Stimulated activated CD8-positive, alpha-beta memory T cell treated with anti-CD3 and anti-CD28 coated beads, Interleukin-15, amount 100 ng/mL, for 4 hours (primary cell): ENCODE measurements at regions not wholly inside any gene's neighbourhood (a gene's known extent, or its start where the extent isn't known, plus 50 kb on each side); places are given as distances from the start of the nearest gene placed in this dataset.
A peak's percentile ranks its signal among the peaks of the same experiment; 100 is the strongest.
"Not testable (repeated sequence)": the region's sequence is repeated elsewhere in the genome, so short reads cannot be mapped to it uniquely, and the experiment has no call there.

Experiments used
- DNase-seq, 2 donors: peaks; one replicate each; pipeline ENCODE4 v3.0.0-alpha.2; 2020; ENCODE audit warnings: low read depth in 2 of 2

DNA sequence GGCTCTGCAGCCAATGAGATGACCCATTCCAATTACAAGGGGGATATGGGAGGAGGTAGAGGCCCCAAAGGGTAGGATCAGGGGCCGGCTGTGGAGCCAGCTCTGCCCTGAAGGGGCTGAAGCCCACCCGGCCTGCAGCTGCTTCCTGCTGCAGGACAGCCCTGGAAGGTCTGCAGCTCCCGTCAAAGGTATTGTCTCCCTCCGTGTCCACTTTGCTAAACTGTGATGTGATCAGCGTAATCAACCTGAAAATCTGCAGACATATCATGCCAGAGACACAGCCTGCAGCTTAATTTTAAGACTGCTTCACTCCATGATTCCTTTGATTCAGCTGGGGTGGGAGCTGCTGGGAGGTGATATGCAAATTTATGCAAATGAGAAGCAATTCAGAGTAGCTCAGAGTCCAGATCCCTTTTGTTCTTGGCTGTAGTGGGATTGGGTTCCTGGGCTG is 90.7 kb downstream of the GADD45G start:
- DNase-seq: no peak

DNA sequence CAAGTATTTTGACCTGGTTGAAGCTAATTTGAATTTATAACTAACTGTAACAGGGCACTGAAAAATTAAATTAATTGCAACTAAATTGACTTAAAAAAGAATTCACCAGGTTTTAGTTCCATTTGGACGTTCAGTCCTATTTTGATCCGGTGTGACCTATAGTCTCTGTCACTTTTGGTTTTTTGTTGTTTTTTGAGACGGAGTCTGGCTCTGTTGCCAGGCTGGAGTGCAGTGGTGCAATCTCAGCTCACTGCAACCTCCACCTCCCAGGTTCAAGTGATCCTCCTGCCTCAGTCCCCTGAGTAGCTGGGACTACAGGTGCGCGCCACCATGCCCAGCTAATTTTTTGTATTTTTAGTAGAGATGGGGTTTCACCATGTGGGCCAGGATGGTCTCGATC is 91.2 kb downstream of the GADD45G start:
- DNase-seq: not testable (repeated sequence)

DNA sequence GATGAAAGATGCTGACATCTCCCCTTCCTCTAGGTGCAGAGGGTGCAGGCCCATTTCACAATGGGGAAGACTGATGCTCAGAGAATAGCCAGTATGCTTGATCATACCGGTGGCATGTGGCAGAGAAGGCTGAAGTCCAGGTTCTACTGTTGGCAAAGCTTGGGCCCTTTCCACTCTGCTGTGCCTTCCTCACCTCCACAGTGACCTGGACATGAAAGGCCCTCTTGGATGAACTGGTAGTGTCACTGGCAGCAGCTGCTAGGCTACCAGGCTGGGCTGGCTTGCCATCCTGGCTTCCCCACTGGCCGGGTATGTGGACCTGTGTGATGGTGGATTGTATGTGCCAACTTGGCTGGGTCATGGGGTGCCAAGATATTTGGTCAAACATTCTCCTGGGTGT is 92.0 kb downstream of the GADD45G start:
- DNase-seq: no peak

DNA sequence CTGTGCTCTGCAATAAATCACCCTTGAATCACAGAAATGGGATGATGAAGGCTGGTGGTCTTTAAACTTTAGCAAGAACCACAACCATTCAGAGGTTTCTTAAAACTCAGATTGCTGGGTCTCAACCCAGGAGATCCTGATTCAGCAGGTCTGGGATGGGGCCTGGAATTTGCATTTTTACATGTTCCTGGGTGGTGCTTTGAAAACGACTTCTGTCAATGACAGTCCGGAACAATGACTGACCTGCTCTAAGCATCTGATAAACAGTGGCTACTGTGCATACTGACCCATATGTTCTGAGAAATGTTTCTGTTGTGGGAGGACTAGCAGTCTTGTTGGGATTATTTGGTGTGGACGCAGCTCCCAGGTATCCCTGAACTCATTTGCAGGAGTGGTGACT is 92.7 kb downstream of the GADD45G start:
- DNase-seq: no peak

DNA sequence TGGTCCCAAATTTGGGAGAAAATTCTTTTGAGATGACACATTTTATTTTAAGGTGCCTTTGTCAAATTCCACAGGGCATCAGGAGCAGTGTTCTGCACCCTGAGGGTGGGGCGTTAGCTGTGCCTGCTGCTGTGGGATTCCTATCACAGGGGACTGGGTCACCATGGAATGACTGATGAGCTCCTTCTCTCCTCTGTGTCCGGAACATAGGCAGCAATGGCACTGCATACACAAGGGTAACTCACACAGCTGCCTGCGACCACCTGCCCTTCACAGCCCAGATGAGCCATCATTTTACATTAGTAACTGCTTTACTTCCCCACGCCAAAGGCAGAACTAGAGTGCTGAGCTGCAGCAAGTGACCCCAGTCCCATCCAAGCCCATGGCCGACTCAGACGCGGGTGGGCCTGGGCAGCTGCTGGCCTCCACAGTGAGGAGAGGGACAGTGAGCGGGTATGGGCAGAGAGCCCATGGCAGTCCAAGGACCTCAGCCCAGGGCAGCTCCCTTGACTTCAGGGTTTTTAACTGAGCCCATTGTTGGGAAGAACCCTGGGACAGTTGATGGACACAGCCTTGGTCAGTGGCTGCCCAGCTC is 93.7 kb downstream of the GADD45G start:
- DNase-seq: no peak

DNA sequence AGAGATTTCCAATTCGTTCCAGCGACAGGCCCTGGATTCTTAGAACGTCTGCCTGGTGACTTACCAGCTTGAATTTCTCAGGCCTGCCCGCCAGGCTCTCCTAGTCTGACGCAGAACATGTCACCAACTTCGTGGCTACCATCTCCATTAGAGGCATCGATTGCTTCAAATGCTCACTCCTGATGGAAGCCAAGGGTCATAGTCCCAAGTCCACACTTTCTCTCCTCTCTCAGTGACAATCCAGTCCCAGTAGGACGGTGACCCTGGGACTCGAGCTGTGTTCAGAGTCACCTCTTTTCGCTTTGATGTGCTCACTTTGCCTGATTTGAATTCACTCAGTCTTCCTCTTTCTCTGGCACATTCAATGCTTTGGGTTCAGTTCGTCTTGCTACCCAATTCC is 94.8 kb downstream of the GADD45G start:
- DNase-seq: no peak

DNA sequence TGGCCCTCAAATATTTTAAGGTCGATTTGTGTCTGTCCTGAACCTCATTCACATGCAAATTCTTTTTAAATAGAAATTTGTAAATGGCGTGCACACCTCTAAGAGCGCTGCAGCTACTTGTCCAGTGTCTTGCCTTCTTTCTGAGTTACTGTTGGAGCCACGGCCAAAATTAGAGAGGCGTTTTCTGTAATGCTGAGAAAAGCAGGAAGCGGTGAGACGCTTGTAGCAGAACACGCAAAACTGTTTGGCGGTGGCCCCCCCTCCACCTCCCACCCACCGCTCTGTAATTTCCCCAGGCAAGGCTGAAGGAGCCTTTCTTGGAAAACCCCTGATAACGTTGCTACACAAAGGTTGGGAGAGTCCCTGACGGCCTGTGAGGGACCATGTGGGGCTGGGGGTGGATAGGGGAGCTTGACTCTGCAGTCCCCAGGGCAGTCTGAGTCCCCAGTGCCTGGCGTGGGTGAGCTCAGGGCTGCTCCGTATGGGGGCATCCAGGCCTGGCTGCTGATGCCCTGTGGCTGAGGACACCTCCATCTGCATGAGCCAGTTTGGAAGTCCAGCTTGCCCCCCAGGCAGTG is 96.5 kb downstream of the GADD45G start:
- DNase-seq: peak; percentile 43 to 68

DNA sequence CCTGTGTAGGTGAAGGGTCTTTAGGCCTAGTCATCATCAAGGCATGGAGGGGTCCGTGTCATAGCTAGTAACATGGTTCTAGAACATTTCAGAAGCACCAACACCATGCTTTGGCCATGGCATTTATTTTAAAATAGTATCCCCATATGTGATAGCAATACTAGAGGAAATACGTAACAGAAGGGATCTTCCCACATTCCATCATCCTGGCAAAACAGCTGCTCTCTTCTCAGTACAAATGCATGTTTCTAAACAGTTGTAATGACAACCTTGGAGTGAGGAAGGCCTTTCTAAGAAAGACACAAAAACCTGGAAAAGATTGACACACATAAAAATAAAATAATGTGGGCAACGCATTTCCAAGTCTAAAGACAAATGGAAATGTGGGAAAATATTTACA is 97.6 kb downstream of the GADD45G start:
- no peak for DNase-seq

DNA sequence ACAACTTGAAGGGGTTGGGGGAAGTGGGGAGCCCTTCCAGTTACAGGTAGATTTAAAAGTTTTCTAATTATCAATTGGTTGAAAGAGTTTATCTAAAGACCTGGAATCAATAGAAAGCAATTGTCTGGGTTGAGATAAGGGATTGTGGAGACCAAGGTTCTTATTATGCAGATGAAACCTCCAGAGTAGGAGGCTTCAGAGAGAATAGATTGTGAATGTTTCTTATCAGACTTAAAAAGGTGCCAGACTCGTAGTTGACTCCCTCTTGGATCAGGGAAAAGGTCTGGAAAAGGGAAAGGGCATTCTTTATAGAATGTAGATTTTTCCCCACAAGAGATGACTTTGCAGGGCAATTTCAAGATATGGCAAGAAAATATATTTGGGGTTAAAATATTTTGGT is 100.8 kb downstream of the GADD45G start:
- no peak for DNase-seq

DNA sequence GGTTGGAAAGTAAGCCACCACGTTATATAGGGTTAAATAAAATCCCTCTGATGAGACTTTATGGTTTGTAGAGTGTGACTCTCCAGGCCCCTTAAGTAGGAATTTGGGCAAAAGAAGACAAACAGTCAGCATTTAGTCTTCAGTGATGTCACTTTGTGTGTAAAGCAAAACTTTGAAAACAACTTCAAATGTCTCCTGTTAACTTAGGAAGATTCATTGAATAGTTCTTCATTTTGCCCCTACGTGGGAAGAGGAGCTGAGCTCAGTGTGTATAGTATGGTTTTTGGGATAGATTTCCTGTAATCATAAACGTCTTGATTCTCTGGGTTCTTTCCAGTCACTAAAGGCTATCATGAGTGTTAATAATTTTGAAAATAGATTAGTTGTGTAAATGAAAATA is 101.3 kb downstream of the GADD45G start:
- DNase-seq: no peak

DNA sequence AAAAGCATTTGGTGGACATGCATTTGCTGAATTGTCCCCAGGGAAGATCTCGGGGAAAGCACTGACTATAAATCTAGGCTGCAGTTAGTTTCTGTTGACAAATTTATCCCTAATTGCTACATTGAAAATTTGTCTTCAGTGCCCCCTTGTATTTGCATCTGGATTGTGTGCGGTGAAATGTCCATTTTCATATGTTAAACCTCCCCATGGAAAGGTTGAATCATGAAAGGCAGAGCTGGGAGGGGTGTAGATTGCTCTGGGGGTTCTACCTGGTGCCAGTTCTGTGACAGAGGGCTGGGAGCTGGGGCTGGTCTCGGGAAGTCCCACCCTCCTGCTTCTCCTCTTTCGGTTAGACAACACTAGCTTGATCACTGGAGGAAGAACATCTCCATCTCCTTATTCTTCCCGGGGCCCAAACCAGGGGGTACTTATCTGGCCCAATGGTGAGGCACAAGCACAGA is 101.9 kb downstream of the GADD45G start:
- no peak for DNase-seq

DNA sequence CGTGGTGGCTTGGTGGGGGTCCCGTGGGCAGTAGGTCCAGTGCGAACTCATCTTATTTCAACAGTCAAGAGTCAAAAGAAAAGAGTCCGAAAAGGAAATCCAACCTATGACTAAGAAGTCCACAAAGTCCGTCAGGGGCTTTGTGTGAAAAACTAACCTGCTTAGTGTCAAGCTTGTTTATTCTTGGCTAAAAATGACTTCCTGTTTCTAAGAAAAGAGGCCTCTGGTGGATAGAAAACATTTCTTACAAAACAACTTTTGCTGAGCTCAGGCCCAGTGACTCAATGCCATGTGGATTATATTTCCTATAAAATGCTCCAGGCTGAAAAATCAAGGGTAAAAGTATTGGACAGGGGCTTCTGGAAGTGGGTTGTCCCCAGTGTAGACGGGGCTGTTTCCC is 105.9 kb downstream of the GADD45G start:
- DNase-seq: no peak

DNA sequence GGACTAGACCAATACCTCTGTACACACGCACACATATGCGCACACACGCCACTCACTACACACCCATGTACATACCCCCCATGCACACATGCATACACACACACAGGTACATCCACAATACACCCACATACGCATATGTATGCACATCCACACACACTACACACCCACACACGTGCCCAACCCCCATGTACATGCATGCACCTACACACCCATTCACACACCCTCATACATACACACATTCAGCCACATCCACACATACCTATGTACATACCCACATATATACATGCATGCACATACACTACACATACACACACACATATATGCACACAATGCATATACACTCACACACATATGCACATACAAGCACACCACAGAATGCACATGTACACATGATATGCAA is 107.1 kb downstream of the GADD45G start:
- DNase-seq: no peak

DNA sequence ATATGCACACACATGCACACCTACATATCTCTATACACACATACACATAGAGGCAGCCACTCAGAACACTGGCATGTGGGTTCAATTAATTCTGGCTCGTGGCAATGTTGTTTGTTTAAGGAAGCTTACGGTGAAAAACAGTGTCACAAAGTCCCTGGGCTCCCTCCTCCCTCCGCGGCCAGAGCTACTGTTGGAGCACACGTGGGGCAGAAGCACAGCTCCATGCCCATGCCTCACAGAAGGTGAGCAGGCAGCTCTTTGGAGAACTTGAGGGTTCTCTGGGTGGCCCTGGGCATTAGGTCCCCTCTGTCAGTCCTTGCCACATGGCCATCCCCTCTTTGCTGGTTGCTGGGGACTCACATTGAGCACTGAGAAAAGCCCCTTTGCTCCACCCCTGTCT is 107.5 kb downstream of the GADD45G start:
- no peak for DNase-seq

DNA sequence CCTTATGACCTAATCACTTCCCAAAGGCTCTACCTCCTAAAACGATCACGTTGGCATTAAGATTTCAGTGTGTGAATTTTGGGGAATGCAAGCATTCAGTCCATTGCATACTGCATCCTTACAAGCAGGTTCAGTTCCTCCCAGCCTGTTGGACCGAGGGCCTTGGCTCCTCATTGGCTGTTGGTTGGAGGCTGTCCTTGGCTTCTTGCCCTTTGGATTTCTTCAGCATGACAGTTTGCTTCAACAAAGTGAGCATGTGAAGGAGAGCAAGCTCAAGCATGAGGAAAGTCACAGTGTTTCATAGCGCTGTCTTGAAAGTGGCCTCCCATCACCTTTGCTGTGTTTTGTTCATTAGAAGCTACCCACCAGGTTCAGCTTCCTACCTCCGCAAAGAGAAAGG is 109.5 kb downstream of the GADD45G start:
- DNase-seq: no peak

DNA sequence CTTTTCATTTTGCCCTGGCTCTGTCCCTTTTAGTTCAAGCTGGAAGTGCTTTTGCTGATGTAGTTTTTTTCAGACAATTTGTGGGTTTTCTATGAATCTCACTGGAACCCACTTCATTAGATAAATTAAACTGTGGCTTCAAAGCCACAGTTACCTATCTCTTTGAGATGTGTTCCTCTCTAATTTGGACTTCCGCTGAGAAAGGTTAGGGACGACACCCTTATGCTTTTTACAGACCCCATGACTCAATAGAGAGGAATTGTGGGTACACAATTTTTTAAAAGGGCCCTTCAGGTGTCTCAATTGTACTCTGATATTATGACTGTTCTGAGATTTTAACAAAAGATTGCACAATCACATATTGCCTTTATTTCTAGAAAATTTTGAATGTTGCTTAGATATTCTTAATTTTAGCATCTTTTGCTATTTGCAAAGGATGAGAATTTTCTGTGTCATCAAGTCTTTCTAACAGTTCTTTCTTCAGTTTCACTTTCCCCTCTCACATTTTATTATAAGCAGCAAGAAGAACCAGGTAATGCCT is 110.6 kb downstream of the GADD45G start:
- DNase-seq: no peak

DNA sequence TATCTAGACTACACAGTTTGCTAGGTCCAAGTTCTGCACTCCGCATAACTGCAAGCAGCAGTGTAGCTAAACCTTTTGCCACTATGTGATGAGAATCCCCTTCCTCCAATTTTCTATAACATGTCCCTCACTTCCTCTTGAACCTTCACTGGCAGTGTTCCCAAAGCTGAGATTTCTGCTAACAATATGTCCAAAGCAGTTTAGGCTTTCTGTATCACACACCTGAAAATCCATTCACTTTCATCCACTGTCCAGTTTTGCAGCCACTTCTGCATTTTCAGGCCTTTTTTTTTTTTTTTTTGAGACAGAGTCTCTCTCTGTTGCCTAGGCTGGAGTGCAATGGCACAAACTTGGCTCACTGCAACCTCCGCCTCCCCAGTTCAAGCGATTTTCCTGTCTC is 111.1 kb downstream of the GADD45G start:
- no peak for DNase-seq

DNA sequence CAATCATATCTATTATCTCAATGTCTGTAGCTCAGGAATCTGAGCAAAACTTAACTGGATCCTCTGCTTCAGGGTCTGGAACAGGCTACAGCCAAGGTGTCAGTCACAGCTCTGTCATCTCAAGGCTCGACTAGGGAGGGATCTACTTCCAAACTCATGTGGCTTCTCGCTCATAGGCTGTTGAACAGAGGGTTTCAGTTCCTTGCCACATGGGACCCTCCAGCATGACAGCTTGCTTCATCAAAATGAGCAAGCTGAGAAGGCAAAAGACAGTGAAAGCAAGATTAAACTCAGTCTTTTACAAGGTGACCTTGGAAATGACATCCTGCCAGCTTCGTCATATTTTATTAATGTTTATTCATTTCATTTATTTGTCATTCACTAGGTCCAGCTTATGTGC is 111.7 kb downstream of the GADD45G start:
- no peak for DNase-seq

DNA sequence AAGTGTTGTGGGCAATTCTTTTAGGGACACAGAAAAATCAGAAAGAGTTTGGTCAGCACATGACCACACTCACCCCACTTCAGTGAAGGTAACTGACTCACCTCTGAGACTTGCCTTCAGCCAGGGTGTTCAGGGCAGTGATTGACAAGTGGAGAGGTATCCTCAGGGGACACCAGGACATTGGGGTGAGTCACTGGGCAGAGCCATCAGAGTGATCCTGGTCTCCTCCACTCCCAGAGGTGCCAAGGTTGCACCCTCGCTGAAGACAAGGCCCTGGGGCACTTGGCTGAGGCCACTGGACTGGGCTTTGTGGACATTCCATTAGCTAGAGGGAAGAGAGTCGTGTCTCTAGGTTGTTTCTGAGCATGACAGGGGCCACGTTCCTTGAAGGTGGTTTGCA is 113.4 kb downstream of the GADD45G start:
- DNase-seq: no peak

DNA sequence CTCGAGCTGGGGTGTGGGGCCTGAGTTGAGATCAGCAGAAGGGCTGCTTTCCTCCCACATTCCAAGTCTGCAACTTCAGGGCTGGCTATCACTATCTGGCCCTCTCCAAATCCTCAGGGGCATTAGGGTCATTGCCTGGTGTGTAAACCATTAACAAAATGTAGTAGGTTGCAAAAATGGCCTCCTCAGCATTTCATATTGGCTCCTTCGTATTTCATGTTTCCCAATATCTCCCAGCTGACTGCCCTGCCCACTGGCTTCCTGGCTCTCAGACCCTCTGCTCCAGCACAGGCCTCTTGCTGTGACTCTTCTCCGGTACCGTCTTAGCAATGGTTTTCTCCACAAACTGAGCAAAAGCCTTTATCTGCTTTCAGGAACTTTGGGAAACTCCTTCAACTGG is 113.8 kb downstream of the GADD45G start:
- no peak for DNase-seq

DNA sequence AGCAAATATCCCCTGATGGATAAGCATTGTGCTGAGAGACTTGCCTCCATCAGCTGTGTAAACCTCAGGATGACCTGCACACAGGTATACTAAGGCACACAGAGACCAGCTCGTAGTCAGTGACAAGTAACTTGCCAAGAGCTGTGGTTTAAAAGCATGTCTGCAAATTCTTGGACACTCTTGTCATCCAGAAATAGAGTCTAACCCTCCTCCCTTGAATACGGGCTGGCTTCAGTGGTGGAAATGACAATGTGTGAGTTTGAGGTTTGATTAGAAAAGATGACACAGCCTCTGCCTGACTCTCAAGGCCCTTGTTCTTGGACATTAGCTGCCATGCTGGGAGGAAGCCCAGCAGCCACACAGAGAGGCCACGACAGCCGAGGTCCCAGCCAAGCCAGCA is 114.4 kb downstream of the GADD45G start:
- DNase-seq: no peak

DNA sequence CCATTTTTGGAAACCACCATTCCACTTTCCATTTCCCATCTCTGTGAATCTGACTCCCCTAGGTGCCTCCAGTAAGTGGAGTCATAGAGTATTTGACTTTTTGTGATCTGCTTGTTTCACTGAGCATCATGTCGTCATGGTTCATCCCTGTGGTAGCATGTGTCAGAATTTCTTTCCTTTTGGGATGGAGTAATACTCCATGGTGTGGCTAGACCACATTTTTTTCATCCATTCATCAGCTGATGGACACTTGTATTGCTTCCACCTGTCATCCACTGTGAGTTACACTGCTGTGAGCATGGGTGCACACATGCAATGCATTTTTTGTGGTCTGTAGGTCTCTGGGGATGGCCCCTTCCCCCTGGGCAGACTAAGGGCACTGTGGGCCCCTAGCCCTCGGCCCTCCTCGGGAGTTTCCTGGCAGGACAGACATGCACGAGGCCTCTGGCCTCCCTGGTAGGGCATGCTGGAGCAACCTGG is 115.9 kb downstream of the GADD45G start:
- no peak for DNase-seq

DNA sequence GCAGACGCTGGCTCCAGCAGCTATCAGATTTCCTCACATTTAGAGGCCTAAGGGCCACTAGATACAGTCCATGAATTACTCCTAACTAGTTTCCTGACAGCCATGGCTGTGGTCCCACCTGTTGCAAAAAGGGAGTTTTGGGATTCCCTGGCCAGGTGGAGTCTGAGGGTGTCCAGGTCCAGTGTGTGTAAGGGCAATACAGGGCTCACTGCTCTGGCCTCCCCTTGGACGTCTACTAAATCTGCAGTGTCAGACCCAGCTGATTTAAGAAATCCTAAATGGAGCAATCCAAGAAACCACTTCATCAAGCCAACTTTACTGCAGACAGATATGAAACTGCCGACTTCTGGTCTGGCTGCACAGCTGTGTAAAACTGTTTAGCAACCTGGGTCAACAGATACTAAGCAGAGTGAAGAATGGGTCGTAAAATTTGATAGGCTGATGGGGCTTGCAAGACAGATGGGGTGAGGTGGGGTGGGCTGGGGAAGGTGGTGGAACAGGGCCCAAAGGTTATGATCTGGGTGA is 116.4 kb downstream of the GADD45G start:
- DNase-seq: no peak
